HG02884 (cell line): ENCODE measurements at regions not wholly inside any gene's neighbourhood (a gene's known extent, or its start where the extent isn't known, plus 50 kb on each side); places are given as distances from the start of the nearest gene placed in this dataset.
"Not testable (repeated sequence)": the region's sequence is repeated elsewhere in the genome, so short reads cannot be mapped to it uniquely, and the experiment has no call there.

ENCODE experiments used
- ATAC-seq: cut with Tn5 transposase; IDR thresholded peaks from one replicate; pipeline ENCODE4 v1.9.1; 2021; ENCODE audit warnings: mild to moderate bottlenecking, moderate library complexity; ENCODE audit not compliant: unreplicated experiment

DNA sequence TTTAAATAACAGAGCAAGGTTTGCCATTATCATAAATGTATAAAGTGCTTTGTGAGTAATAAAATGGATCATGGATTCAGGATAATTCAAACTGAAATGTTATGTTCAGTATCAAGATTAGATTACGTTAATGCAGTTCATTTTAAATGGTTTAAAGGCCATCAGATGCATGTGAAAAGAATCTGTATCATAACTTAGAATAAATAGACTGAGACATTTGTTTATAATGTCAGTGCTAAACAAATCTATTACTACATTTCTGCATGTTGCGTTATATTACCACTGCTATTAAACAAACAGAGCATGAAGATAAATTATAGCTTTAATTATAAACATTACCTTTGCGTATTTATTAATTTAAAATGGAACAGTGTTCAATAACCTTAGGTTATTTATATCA, 160.2 kb downstream of the TOX3 start:
- no peak for ATAC-seq

- no peak for ATAC-seq
Measured at GRCh38 chr16:52384378-52384777, 162.6 kb downstream of the TOX3 start.

GRCh38 chr16:52383640-52384292, 163.2 kb downstream of the TOX3 start:
- ATAC-seq, result no peak

DNA sequence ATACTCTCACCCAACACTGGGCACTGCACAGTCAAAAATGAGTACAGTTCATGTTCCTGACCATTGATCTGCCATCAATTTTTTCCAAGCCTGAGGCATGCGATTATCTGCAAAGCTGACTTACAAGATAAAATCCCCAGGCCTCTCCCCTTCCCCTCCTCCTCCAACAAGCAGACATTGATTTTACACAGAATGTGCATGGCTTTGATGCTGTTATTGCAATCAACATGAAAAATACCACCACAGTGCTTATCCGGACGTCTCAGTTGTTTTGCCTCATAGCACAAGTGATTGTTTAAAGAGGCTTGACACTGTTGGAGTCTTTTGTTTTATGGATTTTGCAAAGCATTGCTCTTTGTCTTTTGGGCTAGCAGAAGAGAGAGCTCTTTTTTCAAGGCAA, 163.8 kb downstream of the TOX3 start:
- no peak for ATAC-seq

DNA sequence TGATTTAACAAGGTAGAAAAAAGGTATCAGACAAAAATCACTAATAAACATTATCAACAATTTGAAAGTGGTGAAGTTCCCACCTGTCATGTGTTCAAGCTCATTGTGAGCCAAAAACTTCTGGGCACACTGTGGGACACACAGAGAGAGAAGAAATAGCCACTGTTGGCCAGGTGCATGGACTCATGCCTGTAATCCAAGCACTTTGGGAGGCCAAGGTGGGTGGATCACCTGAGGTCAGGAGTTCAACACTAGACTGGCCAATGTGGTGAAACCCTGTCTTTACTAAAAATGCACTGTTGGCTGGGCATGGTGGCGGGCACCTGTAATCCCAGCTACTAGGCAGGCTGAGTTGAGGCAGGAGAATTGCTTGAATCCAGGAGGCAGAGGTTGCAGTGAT, 167.4 kb downstream of the TOX3 start:
- no peak for ATAC-seq

DNA sequence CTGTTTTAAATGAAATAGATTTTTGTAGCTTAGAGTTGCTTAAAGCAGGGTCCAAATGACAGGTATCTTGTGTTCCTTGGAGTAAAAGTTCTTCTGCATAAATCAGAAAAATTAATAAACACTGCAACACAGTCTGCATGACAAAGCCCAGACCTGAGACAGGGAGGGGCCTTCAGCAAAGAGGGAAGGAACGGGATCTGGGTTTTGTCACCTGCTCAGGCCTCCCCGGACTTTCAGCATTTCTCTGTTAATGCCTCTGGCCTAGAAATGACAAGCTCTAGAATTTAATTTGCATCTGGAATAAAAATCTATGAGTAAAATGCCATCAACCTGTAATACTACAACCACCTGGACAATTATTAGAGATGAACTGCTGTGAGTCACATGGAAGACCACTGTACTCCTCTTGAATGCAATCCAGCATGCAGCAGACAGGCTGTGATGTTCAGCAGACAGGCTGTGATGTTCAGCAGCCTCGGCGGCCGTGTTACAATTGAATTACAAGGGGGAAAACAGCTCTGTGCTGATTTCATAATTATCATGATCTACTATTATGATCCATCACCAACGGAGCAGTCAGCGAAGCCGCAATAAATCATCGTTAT, 170.2 kb downstream of the TOX3 start:
- no peak for ATAC-seq

- ATAC-seq, result no peak
Measured at GRCh38 chr16:52372313-52372712, 174.6 kb downstream of the TOX3 start.

GRCh38 chr16:52368859-52369258, 178.1 kb downstream of the TOX3 start:
- no peak for ATAC-seq

DNA sequence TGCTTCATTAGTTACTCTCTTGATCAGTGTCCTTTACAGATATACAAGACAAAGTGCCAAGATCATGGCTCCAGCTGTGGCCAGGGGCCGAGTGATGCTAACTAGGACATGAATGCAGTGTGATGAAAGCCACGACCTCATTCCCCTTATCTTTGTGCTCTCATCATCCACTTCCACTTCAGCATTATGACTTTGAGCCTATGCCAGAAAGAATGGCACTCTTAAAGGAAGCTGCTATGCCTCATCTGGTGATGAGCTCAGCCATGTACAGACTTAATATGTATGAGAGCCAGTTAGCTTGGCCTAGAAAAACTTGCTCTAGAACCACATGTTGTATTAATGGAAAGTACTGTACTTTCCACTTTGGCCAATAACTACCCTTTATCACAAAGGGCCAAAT, 179.1 kb downstream of the TOX3 start:
- no peak for ATAC-seq

DNA sequence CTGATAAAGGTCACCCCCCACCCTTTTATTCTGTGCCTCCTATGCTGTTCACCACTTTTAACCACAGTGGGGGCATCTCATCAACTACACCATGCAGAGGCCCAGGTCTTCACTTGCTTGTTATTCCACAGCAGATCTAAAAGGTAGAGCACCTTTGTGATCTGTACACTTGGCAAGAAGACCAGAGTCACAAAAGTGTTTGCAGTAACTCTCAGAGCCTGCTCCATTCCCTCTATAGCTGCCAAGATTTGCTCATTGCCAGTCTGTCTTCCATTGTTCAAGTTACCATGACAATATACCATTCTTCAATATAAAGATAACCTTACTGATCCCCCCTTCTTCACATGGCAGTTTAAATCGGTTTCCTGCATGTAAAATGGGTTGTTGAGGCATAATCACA, 180.0 kb downstream of the TOX3 start:
- ATAC-seq, result no peak

- peak; percentile 72 for ATAC-seq
Measured at GRCh38 chr16:52364500-52364899, 182.4 kb downstream of the TOX3 start.

DNA sequence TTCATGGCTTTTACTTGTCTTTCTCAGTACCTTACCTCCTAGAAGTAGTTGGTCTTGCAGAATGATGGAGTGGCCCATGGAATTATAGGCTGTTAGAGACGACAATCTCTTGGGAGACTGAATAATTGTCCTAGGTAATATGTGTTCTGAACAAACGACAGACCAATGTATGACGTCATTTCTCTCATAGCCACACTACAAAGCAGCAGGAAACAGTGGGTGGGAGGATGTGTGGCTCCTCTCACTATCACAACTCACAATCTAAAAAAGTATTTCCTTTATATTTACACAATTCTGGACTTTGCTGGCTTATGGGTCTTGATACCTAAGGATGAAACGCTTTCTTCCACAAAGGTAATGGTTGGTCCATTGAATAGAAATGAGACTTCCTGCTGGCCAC, 183.9 kb downstream of the TOX3 start:
- no peak for ATAC-seq

DNA sequence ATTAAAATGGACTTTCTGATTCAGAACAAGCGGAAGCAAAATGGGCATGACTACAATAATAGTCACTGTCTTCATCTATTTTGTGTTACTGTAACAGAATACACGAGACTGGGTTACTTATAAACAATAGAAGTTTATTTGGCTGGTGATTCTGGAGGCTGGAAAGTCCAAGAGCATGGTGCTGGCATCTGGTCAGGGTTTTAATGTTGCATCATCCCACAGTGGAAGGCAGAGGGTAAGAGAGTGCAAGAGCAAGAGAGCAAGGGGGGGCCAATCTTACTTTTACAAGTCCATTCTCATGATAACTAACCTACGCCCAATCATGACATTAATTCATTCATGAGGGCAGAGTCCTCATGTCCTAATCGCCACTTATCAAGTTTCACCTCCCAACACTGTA, 189.2 kb downstream of the TOX3 start:
- no peak for ATAC-seq

- no peak for ATAC-seq
Measured at GRCh38 chr16:52353249-52353648, 193.7 kb downstream of the TOX3 start.

GRCh38 chr16:52351451-52351850, 195.5 kb downstream of the TOX3 start:
- no peak for ATAC-seq

- no peak for ATAC-seq
Measured at GRCh38 chr16:52350031-52350642, 196.8 kb downstream of the TOX3 start.

DNA sequence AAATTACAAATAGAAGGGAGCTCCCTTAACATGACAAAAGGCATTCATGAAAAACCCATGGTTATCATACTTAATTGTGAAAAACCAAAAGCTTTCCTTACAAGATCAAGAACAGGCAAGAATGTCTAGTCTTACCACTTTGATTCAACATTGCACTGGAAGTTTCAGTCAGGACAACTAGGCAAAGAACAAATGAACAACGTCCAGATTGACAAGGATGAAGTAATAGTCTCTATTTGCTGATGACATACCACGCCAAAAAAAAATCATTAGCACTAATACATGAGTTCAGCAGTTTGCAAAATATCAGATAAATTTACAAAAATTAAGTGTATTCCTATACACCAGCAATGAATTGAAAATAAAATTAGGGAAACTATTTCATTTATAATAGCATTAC, 200.2 kb downstream of the TOX3 start:
- no peak for ATAC-seq

DNA sequence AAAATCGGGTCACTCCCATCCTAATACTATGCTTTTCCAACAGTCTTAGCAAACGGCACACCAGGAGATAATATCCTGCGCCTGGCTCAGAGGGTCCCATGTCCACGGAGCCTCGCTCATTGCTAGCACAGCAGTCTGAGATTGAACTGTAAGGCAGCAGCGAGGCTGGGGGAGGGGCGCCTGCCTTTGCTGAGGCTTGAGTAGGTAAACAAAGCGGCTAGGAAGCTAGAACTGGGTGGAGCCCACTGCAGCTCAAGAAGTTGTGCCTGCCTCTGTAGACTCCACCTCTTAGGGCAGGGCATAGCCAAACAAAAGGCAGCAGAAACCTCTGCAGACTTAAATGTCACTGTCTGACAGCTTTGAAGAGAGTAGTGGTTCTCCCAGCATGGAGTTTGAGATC, 213.3 kb downstream of the TOX3 start:
- ATAC-seq, result not testable (repeated sequence)

- ATAC-seq, result no peak
Measured at GRCh38 chr16:52320930-52321439, 226.0 kb downstream of the TOX3 start.

DNA sequence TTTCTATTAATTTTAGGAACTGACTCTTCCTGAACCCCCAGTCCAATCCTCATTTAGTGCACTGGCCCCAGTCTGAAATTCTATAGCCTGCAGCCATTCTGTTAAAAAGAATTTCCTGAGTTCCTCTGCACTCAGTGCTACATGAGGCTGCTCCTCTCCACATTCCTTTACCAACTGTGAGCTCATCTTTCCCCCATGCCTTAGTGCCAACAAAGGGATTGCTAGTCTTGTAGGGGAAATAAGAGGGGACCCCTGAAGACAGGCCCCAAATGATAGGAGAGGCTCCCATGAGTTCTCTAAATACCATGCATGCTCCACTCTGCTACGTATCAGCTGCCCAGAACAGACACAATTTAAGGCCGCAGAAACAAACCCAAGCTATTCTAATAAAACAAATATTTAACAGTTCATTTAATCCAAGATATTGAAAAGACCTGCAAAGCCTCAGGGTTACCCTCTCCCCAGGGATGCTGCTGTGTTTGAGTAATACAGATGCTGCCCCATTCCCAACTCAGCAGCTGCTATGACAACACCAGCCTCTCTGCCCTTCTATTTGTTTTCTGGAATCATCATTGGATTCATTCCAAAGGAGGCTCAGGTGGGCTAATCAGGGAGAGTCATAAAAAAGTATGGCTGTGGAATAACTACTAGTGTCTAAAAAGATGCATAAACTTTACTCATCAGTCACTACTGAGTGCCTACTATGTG, 228.5 kb downstream of the TOX3 start:
- ATAC-seq, result no peak

DNA sequence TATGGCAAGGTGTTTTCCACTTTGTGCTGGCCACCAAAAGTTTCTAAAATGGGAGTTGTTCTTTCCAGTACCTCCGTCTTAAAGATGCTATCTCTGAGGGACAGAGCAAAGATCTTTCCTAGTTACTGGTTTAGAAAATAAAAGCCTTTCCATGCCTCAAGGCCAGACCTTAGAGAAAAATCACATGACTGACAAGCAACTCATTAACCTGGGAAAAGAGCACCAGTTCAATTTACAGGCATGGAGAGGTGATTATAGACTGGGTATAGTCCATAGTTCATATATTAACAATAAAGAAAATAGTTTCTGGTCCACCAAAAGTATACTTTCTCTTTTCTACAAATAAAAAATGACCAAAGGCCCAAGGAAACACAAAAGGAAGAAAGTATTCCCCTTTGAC, 230.7 kb downstream of the TOX3 start:
- no peak for ATAC-seq

GRCh38 chr16:52312716-52313115, 234.2 kb downstream of the TOX3 start:
- ATAC-seq, result no peak
